Stimulated activated memory B cell treated with anti-CD40 and anti-IgM and Interleukin-4, amounts not matched to agents 10 μg/mL and 1 μg/mL and 100 μg/mL, for 72 hours (primary cell): ENCODE measurements at regions not wholly inside any gene's neighbourhood (a gene's known extent, or its start where the extent isn't known, plus 50 kb on each side); places are given as distances from the start of the nearest gene placed in this dataset.
A peak's percentile ranks its signal among the peaks of the same experiment; 100 is the strongest.
"Not testable (repeated sequence)": the region's sequence is repeated elsewhere in the genome, so short reads cannot be mapped to it uniquely, and the experiment has no call there.

Experiments used
- ATAC-seq: fragments of 150-1000 bp; cut with Tn5 transposase; 2 replicates; pipeline ENCODE4 v1.10.0; 2021
- H3K27ac Mint-ChIP-seq: one replicate; pipeline ENCODE4 v1.8.0; 2022; ENCODE audit warnings: mild to moderate bottlenecking, mixed read lengths
- H3K27me3 Mint-ChIP-seq: one replicate; pipeline ENCODE4 v1.8.0; 2022; ENCODE audit warnings: mixed read lengths
- H3K36me3 Mint-ChIP-seq: one replicate; pipeline ENCODE4 v1.8.0; 2022; ENCODE audit warnings: mixed read lengths
- H3K4me1 Mint-ChIP-seq: one replicate; pipeline ENCODE4 v1.8.0; 2022; ENCODE audit warnings: mixed read lengths
- H3K4me3 Mint-ChIP-seq: one replicate; pipeline ENCODE4 v1.8.0; 2022; ENCODE audit warnings: mild to moderate bottlenecking, moderate library complexity, mixed read lengths
- H3K9me3 Mint-ChIP-seq: one replicate; pipeline ENCODE4 v1.8.0; 2022; ENCODE audit warnings: mixed read lengths

DNA sequence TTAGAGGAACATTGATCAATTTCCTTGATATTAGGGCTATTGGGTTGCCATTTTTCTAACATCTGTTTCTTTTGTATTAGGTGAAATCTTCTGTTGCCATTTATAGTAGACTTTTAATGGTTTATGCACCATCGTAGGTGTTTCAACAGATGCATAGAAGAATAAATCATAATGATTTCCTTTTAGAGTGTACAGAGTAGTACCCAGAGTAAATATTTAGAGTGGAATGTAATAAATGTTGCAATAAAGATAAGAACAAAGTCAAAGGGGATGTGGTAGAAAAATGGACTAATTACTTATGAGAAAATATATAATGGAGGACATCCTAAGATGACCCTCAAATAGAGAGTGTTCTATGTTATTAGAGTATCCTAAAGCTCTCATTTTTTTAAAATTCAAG lies 643.0 kb upstream of the CITED2 start:
- H3K27me3 Mint-ChIP-seq: no peaks in the 10 kb centered on the region
- H3K36me3 Mint-ChIP-seq: no peaks in the 10 kb centered on the region
- ATAC-seq: no peak
- no peak overlapping the region for H3K4me3 Mint-ChIP-seq
- peaks cover 23% of the 10 kb centered on the region for H3K9me3 Mint-ChIP-seq
- H3K4me1 Mint-ChIP-seq: peaks cover under 1% of the 10 kb centered on the region
- H3K27ac Mint-ChIP-seq: no peak overlapping the region

DNA sequence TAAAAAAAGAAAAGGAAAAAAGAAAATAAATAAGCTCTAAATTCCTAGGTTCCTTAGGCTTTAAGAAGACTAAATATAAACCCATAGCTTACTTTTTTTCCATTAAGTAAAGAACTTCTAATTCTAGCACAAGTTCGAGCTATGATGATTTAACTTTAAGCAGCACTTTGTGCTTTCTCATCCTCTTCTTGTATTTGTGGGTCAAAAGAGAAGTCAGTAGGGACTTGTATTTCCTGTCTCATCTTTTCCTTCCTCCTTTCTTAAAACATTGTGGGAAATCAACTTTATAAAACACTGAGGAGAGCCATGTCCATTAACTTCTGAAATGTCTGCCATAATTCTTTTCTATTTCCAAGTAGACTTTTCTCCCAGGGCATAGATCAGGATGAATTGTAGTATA lies 637.7 kb upstream of the CITED2 start:
- Mint-ChIP-seq H3K4me1 (peaks cover 6% of the 10 kb centered on the region), H3K4me3 (no peak overlapping the region), H3K9me3 (peaks cover 6% of the 10 kb centered on the region), H3K27ac (no peak overlapping the region), H3K36me3 (no peaks in the 10 kb centered on the region), H3K27me3 (no peaks in the 10 kb centered on the region)
- ATAC-seq: no peak

DNA sequence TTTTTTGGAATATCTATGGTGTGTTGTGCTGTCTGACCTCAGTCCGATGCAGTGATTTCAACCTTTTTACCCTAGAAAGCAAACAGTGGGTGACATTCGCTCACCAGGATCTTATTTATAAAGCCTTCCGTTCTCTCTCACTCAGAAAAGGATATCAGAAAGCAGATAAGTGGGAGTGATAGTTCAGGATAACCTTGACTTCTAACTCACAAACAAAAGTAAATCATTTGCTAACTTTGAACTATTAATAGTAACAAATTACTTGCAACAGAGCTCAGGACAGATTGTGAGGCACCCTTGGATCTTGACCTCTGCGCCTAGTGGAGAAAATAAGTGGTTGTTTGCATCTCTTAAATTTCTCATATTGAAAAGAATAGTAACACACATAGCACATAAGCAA lies 637.1 kb upstream of the CITED2 start:
- Mint-ChIP-seq H3K4me1 (peaks cover 6% of the 10 kb centered on the region), H3K9me3 (peaks cover 6% of the 10 kb centered on the region), H3K27ac (no peak overlapping the region), H3K4me3 (no peak overlapping the region), H3K27me3 (peaks cover 6% of the 10 kb centered on the region), H3K36me3 (no peaks in the 10 kb centered on the region)
- no peak for ATAC-seq

DNA sequence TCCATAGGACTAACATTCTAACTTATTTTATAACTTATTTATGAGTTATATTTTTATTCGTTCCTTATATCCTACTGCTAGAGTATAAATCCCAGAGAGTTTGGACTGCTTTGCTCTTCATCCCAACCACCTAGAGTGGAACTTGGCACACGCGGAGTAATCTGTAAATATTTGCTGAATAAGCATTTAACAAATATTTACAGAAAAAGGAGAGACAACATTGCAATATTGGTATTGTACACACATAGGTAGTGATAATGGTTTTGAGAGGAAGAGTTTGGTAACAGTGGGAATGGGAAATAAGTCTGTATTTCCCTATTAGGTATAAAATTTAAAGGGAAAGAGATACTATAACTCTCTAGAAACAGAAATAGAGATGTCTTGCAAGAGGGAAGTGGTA lies 634.8 kb upstream of the CITED2 start:
- Mint-ChIP-seq H3K4me1 (peaks cover 6% of the 10 kb centered on the region), H3K27me3 (peaks cover 10% of the 10 kb centered on the region), H3K36me3 (no peaks in the 10 kb centered on the region), H3K27ac (no peak overlapping the region), H3K9me3 (peaks cover 3% of the 10 kb centered on the region), H3K4me3 (no peak overlapping the region)
- ATAC-seq: no peak

DNA sequence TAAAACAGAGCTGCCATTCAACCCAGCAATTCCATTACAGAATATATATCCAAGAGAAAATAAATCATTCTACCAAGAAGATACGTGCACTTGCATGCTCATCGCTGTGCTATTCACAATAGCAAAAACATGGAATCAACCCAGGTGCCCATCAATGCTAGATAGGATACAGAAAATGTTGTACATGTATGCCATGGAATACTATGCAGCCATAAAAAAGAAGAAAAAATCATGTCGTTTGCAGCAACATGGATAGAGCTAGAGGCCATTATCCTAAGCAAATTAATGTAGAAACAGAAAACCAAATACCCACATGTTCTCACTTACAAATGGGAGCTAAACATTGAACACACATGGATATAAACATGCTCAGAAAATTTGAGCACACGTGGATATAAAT lies 633.1 kb upstream of the CITED2 start:
- Mint-ChIP-seq H3K4me1 (peaks cover 6% of the 10 kb centered on the region), H3K27me3 (peaks cover 10% of the 10 kb centered on the region), H3K4me3 (no peak overlapping the region), H3K36me3 (no peaks in the 10 kb centered on the region), H3K27ac (no peak overlapping the region), H3K9me3 (peaks cover 3% of the 10 kb centered on the region)
- no peak for ATAC-seq

DNA sequence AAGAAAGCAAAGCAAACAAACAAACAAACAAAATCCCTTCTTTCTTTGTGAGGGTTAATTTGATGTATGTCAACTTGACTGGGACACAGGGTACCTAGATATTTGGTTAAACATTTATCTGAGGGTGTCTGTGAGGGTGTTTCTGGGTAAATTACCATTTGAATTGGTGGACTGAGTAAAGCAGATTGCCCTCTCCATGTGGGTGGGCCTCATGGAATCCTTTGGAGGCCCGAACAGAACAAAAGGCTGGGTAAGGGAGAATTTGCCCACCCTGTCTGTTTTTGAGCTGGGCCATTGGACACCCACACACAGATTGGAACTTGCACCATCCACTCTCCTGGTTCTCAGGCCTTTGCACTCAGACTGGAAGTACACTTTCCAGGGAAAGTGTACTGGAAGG lies 628.8 kb upstream of the CITED2 start:
- H3K27ac Mint-ChIP-seq: no peak overlapping the region
- H3K27me3 Mint-ChIP-seq: peaks cover 10% of the 10 kb centered on the region
- no peaks in the 10 kb centered on the region for H3K36me3 Mint-ChIP-seq
- H3K4me3 Mint-ChIP-seq: no peak overlapping the region
- ATAC-seq: no peak
- peaks cover 3% of the 10 kb centered on the region for H3K9me3 Mint-ChIP-seq
- no peaks in the 10 kb centered on the region for H3K4me1 Mint-ChIP-seq

DNA sequence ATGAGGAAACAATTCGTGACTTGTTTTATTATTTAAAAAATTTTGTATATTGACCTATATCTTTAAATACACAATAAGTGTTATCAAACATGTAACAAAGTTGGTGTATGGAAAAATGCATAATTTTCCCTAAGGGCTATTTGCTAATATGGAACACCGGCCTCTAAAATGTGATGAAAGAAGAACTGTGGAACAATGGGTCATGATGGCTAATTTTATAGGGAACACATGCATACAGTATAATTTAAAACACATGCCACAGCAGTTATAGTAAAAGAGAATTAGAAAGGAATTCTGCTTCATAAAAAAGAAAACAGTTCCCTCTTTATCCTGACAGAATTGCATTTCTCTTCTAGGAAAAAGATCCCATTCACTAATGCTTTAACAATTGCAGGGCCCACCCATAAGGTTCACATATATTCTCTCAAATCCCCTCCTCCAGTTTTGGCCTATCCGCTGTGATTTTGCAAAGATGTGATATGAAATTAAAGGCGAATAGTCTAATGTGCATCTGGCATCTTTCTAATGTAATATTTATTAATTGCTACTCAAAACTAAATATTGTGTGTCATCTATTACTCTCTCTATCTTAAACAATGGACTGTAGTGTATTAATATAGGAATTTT lies 628.1 kb upstream of the CITED2 start:
- peaks cover 1% of the 10 kb centered on the region for H3K9me3 Mint-ChIP-seq
- H3K27me3 Mint-ChIP-seq: peaks cover 10% of the 10 kb centered on the region
- no peaks in the 10 kb centered on the region for H3K4me1 Mint-ChIP-seq
- no peaks in the 10 kb centered on the region for H3K36me3 Mint-ChIP-seq
- no peak for ATAC-seq
- no peak overlapping the region for H3K4me3 Mint-ChIP-seq
- no peak overlapping the region for H3K27ac Mint-ChIP-seq

DNA sequence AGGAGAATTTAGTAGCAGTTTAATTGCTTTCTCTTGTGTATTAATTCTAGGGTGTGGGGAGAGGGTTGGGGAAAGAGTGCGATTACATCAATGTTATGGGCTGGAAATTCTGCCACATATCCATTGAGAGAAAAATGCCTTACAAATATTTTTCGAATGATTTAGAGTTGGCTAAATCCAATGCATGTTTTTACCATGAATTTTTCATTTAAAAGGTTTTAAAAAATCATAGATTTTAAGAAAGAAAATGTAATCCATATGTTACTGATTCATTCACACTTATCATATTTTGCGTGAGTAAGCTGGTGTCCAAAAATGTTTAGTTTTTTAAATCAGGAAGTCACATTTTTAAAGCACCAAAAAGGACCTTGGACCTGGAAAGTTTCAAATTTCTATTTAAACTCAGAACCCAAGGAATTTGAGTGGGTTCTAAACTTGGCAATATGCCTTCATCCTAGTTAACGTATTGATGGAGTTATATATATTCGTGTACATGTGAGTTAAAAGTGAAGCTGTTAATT lies 627.4 kb upstream of the CITED2 start:
- Mint-ChIP-seq H3K9me3 (no peaks in the 10 kb centered on the region), H3K36me3 (no peaks in the 10 kb centered on the region), H3K27ac (no peak overlapping the region), H3K4me3 (no peak overlapping the region), H3K27me3 (peaks cover 8% of the 10 kb centered on the region), H3K4me1 (no peaks in the 10 kb centered on the region)
- ATAC-seq: no peak

DNA sequence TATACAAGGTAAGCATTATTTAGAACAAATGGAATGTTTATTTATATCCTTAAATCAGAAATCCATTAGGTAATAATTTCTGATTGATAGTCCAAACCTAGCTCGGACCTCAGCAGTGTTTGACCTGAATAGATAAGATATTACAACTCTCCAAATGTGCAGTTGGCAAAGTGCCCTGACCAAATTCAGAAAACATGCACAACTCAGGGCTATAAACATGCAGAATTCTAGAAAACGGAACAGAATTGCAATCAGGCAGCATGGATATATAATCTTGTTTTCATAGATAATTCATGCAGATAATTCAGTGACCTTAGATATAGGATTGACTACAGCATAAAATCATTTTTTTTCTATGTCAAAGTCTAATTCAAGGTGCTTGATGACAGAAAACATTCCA lies 626.6 kb upstream of the CITED2 start:
- Mint-ChIP-seq H3K27me3 (no peaks in the 10 kb centered on the region), H3K4me3 (no peak overlapping the region), H3K4me1 (peaks cover 6% of the 10 kb centered on the region), H3K36me3 (no peaks in the 10 kb centered on the region), H3K27ac (no peak overlapping the region), H3K9me3 (no peaks in the 10 kb centered on the region)
- no peak for ATAC-seq

DNA sequence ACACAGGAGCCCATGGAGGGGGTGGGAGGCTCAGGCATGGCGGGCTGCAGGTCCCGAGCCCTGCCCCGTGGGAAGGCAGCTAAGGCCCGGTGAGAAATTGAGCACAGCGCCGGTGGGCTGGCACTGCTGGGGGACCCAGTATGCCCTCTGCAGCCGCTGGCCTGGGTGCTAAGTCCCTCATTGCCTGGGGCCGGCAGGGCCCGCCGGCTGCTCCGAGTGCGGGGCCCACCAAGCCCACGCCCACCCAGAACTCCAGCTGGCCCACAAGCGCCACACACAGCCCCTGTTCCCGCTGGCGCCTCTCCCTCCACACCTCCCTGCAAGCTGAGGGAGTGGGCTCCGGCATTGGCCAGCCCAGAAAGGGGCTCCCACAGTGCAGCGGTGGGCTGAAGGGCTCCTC lies 625.2 kb upstream of the CITED2 start:
- H3K36me3 Mint-ChIP-seq, ATAC-seq, H3K27me3 Mint-ChIP-seq, H3K4me1 Mint-ChIP-seq, H3K4me3 Mint-ChIP-seq, H3K9me3 Mint-ChIP-seq, H3K27ac Mint-ChIP-seq: not testable (repeated sequence)

DNA sequence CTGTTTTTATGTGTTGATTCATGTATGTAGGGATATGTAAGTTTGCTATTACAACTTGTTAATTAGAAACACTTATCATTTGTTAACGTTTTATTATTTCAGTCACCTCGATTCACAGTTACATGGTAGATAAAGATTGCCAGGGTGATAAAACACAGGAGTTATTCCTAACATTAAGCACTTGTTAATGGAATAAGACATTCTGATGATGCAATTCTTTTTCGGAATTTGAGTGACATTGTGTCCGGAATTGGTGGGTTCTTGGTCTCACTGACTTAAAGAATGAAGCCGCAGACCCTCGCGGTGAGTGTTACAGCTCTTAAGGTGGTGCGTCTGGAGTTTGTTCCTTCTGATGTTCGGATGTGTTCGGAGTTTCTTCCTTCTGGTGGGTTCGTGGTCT lies 624.0 kb upstream of the CITED2 start:
- H3K4me1 Mint-ChIP-seq, ATAC-seq, H3K9me3 Mint-ChIP-seq, H3K36me3 Mint-ChIP-seq, H3K27me3 Mint-ChIP-seq, H3K4me3 Mint-ChIP-seq, H3K27ac Mint-ChIP-seq: not testable (repeated sequence)

DNA sequence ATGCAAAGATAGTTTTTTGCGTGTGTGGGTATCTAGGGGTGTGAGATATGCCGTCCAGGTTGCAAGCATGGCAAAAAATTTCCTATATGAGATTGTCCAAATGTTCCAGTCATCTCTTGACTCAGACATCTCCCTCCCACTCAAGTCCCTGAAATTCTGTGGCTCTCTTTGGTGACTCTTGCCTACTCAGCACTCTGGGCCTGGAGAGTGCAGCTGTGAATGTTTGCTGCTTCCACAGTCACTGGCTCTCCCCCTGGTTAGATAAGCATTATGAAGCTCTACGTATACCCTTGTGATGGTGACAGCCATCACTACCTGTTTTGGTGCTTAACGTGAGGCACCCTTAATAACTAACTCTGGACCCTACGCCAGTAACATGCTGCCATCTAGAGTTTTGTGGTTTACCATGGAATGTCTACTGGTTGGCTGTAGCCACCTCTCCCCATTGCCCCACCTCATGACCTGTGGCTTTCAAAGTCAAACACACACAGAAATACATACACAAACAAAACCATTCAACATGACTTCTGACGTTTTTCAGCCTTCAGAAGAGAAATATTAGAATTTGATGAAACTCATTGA lies 621.9 kb upstream of the CITED2 start:
- peak overlapping the region; percentile 49 for H3K27ac Mint-ChIP-seq
- no peaks in the 10 kb centered on the region for H3K36me3 Mint-ChIP-seq
- H3K4me1 Mint-ChIP-seq: peaks cover 6% of the 10 kb centered on the region
- peak; percentile 76 for ATAC-seq
- no peaks in the 10 kb centered on the region for H3K27me3 Mint-ChIP-seq
- no peak overlapping the region for H3K4me3 Mint-ChIP-seq
- no peaks in the 10 kb centered on the region for H3K9me3 Mint-ChIP-seq

DNA sequence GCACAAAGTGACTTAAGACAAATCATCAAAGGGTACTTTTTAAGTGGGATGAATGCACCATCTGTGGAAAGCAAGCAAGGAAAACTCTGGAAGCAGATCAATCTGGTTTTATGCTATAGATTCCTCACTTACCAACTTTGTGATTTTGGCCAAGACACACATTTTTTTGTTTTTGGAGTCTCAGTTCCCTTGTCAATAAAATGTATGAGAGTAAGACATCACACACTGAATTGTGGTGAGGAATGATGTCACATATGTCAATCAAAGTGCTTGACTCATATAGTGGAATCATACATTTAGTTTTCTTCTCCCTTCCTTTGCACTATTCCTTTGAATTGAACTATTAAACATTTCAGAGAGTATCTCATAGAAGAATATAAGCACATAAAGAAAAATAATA lies 620.5 kb upstream of the CITED2 start:
- Mint-ChIP-seq H3K9me3 (no peaks in the 10 kb centered on the region), H3K4me3 (no peak overlapping the region), H3K4me1 (peaks cover 6% of the 10 kb centered on the region), H3K36me3 (no peaks in the 10 kb centered on the region), H3K27ac (no peak overlapping the region), H3K27me3 (no peaks in the 10 kb centered on the region)
- no peak for ATAC-seq

DNA sequence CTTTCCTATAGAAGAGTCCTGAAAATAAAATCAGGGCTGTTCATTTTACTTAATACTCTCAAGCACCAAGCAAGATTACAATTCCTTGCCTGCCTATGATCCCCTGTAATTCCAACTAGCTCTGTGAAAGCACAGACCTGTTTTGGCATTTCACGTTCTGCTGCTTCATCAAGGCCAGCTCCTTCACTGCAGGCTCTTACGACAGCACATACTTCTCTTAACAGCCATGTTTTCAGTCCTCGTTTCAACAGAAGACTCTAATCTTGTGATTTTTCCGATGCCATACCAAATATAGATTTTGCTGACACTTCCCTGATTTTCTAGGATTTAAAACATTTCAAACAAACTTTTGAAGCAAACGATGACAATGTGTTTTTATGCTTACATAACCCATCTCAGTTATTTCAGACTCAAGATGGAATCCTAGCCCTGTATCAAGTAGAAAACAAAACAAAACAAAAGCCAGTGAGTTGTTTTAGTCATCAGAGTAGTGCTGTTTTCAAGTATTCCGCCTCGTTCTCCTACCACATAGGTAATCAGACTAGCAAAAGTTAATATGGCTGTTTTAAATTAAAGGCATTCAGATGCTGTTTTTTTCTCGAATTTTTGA lies 616.5 kb upstream of the CITED2 start:
- H3K4me3 Mint-ChIP-seq: no peak overlapping the region
- H3K27ac Mint-ChIP-seq: no peak overlapping the region
- H3K9me3 Mint-ChIP-seq: no peaks in the 10 kb centered on the region

DNA sequence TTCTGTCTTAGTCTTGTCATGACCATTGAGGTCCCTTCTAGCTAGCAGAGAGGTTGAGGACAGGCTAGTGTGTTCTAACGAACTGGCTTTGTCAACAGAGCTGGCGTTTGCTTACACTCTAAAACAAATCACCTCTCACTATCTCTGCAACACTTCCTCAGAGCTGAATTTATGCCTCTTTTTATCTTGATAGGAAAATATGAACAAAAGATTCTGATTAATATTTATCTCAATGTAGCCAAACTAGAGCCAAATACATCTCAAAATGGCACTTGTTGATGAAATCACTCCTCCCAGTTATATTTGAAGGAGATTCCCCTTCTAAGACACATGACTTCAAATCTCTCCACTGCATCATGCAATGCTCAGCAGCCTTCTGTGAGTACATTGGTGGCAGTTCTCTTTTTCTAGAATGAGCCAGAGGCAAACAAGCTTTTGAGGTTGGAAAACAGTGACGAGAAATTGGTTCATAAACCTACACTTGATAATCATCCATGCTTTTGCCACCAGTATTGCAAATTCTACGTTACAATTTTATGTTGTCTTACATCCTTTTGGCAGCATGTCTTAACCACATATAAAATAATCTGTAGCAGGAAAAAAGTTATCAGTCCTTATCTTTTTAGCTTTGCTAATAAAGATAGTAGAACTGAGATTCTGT lies 615.7 kb upstream of the CITED2 start:
- Mint-ChIP-seq H3K9me3 (no peaks in the 10 kb centered on the region), H3K4me3 (no peak overlapping the region), H3K27me3 (no peaks in the 10 kb centered on the region), H3K36me3 (no peaks in the 10 kb centered on the region), H3K4me1 (no peaks in the 10 kb centered on the region), H3K27ac (no peak overlapping the region)
- ATAC-seq: no peak

More for the DNA sequence above, 616.5 kb upstream of the CITED2 start:
- H3K4me1 Mint-ChIP-seq: no peaks in the 10 kb centered on the region
- no peaks in the 10 kb centered on the region for H3K36me3 Mint-ChIP-seq
- ATAC-seq: no peak
- H3K27me3 Mint-ChIP-seq: no peaks in the 10 kb centered on the region

DNA sequence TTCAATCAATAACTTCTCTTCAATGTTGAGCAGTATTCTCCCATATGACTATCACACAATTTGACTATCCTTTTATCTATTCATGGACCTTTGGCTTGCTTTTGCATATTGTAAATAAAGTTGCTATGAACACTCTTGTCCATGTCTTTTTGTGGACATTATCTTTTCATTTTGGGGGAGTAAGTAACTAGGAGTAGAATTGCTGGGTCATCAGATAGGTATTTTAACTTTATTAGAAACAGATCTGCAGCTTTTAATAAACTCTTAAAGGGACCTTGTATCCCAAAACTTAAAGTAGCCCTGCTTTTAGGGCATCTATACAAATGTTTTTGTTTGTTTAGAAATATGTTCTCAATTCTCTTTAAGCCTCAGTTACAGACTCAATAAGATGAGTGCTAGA lies 614.2 kb upstream of the CITED2 start:
- H3K9me3 Mint-ChIP-seq: no peaks in the 10 kb centered on the region

More for the DNA sequence above, 614.2 kb upstream of the CITED2 start:
- no peak for ATAC-seq
- Mint-ChIP-seq H3K4me1 (no peaks in the 10 kb centered on the region), H3K27ac (no peak overlapping the region), H3K4me3 (no peak overlapping the region), H3K36me3 (no peaks in the 10 kb centered on the region), H3K27me3 (peaks cover 9% of the 10 kb centered on the region)
